Caco-2 (cell line): ENCODE measurements at regions not wholly inside any gene's neighbourhood (a gene's known extent, or its start where the extent isn't known, plus 50 kb on each side); places are given as distances from the start of the nearest gene placed in this dataset.

ENCODE experiments used
- BruUV-seq: library from RNA; stranded (reverse); fragments of 400-500 nt; replicated peaks from 2 replicates; lab custom pipeline; 2021; lab: Mats Ljungman, UMichigan
- CTCF ChIA-PET: fragments of 300-600 bp; sonication (Branson Sonifier 250); formaldehyde crosslinking; loops from one replicate; lab custom pipeline; 2022; ENCODE audit warnings: antibody characterized with exemption; lab: Charles Lee
- POLR2A ChIA-PET: fragments of 300-600 bp; sonication (Branson Sonifier 250); formaldehyde crosslinking; loops from one replicate; lab custom pipeline; 2022; ENCODE audit warnings: antibody characterized with exemption; lab: Charles Lee
- DNase-seq, 2 experiments: peaks; one replicate each; pipeline versions ENCODE4 v3.0.0 to v3.0.0-alpha.2; 2020 to 2022
- H3K27me3 ChIP-seq: replicated peaks from 2 replicates; pipeline ENCODE4 v1.6.0; 2011; ENCODE audit warnings: low read length; ENCODE audit not compliant: control insufficient read depth, insufficient read depth
- H3K36me3 ChIP-seq: 2 replicates; pipeline ENCODE4 v1.5.1; 2011; ENCODE audit warnings: low read length; ENCODE audit not compliant: control insufficient read depth, insufficient read depth
- H3K4me1 ChIP-seq: fragments of 250-450 bp; sonication (Bioruptor Pico); 2 replicates; pipeline ENCODE4 v1.5.1; 2020; ENCODE audit warnings: mild to moderate bottlenecking
- H3K4me3 ChIP-seq: 2 replicates; pipeline ENCODE4 v1.5.1; 2011; ENCODE audit warnings: low read depth, mild to moderate bottlenecking, control low read depth, low read length
- H3K9me3 ChIP-seq: fragments of 250-450 bp; sonication (Bioruptor Pico); 2 replicates; pipeline ENCODE4 v1.5.1; 2020; ENCODE audit warnings: mild to moderate bottlenecking, moderate library complexity
- H3K27ac Mint-ChIP-seq: one replicate; pipeline ENCODE4 v1.8.0; 2022; ENCODE audit warnings: mixed read lengths; ENCODE audit not compliant: unreplicated experiment
- H3K27me3 Mint-ChIP-seq: one replicate; pipeline ENCODE4 v1.8.0; 2022; ENCODE audit warnings: mixed read lengths; ENCODE audit not compliant: insufficient read depth, unreplicated experiment
- H3K36me3 Mint-ChIP-seq: one replicate; pipeline ENCODE4 v1.8.0; 2022; ENCODE audit warnings: mild to moderate bottlenecking, mixed read lengths; ENCODE audit not compliant: insufficient read depth, unreplicated experiment
- H3K4me1 Mint-ChIP-seq: one replicate; pipeline ENCODE4 v1.8.0; 2022; ENCODE audit warnings: low read depth, mixed read lengths; ENCODE audit not compliant: unreplicated experiment
- H3K4me3 Mint-ChIP-seq: one replicate; pipeline ENCODE4 v1.8.0; 2022; ENCODE audit warnings: mild to moderate bottlenecking, moderate library complexity, mixed read lengths; ENCODE audit not compliant: unreplicated experiment
- H3K9me3 Mint-ChIP-seq: one replicate; pipeline ENCODE4 v1.8.0; 2022; ENCODE audit warnings: mixed read lengths; ENCODE audit not compliant: unreplicated experiment
- intact Hi-C: fragments of 100-400 bp; cut with micrococcal nuclease; formaldehyde crosslinking; loops from one replicate; pipeline ENCODE4 v1.10.0; 2022; ENCODE audit not compliant: unreplicated experiment
- TF ChIP-seq, protein P1 (sequence below), 2 experiments: fragments of 200-600 bp in 1 of 2; IDR thresholded peaks; 1 replicate in 1 of 2; 2 replicates in 1 of 2; pipeline versions ENCODE4 v1.5.1 to v1.8.0; 2011 to 2022; ENCODE audit warnings: antibody characterized with exemption in 1 of 2, control low read depth in 1 of 2, inconsistent platforms in 1 of 2, low read depth in 1 of 2, low read length in 1 of 2, mild to moderate bottlenecking in 1 of 2, moderate library complexity in 1 of 2; ENCODE audit not compliant: insufficient read depth in 1 of 2, severe bottlenecking in 1 of 2, unreplicated experiment in 1 of 2

GRCh38 chr5:5619546-5619945 lies 197.1 kb downstream of the ICE1 start:
- intact Hi-C loops, result no loop called here
- CTCF ChIA-PET, result no interaction called here

GRCh38 chr5:5617024-5617423 lies 194.5 kb downstream of the ICE1 start:
- no peaks in the 10 kb centered on the region for H3K27me3 ChIP-seq
- H3K4me3 ChIP-seq, result no peak overlapping the region
- intact Hi-C loops, result no loop called here
- H3K36me3 ChIP-seq, result no peaks in the 10 kb centered on the region
- H3K36me3 Mint-ChIP-seq, result no peaks in the 10 kb centered on the region
- DNase-seq, result no peak
- H3K27me3 Mint-ChIP-seq, result peaks cover 3% of the 10 kb centered on the region
- H3K4me3 Mint-ChIP-seq, result no peak overlapping the region
- no peaks in the 10 kb centered on the region for H3K9me3 ChIP-seq
- H3K27ac Mint-ChIP-seq, result no peak overlapping the region
- no TSS peak for BruUV-seq
- H3K4me1 Mint-ChIP-seq, result no peaks in the 10 kb centered on the region
- no peaks in the 10 kb centered on the region for H3K4me1 ChIP-seq
- ChIA-PET POLR2A (no interaction called here), CTCF (no interaction called here)
- TF ChIP-seq, protein P1, sequence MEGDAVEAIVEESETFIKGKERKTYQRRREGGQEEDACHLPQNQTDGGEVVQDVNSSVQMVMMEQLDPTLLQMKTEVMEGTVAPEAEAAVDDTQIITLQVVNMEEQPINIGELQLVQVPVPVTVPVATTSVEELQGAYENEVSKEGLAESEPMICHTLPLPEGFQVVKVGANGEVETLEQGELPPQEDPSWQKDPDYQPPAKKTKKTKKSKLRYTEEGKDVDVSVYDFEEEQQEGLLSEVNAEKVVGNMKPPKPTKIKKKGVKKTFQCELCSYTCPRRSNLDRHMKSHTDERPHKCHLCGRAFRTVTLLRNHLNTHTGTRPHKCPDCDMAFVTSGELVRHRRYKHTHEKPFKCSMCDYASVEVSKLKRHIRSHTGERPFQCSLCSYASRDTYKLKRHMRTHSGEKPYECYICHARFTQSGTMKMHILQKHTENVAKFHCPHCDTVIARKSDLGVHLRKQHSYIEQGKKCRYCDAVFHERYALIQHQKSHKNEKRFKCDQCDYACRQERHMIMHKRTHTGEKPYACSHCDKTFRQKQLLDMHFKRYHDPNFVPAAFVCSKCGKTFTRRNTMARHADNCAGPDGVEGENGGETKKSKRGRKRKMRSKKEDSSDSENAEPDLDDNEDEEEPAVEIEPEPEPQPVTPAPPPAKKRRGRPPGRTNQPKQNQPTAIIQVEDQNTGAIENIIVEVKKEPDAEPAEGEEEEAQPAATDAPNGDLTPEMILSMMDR (IDR thresholded peaks at IDR 0.05; ENCODE audit: insufficient read depth in 1 of 2, low read depth in 1 of 2, low read length in 1 of 2, severe bottlenecking in 1 of 2, unreplicated experiment in 1 of 2), result no peak
- H3K9me3 Mint-ChIP-seq, result peaks cover under 1% of the 10 kb centered on the region

More at GRCh38 chr5:5619546-5619945, 197.1 kb downstream of the ICE1 start:
- Mint-ChIP-seq H3K4me3 (no peak overlapping the region), H3K4me1 (no peaks in the 10 kb centered on the region), H3K36me3 (no peaks in the 10 kb centered on the region), H3K9me3 (peaks cover 24% of the 10 kb centered on the region), H3K27ac (no peak overlapping the region), H3K27me3 (peaks cover 3% of the 10 kb centered on the region)
- H3K4me1 ChIP-seq, result no peaks in the 10 kb centered on the region
- H3K4me3 ChIP-seq, result no peak overlapping the region
- no TSS peak for BruUV-seq
- no peak for DNase-seq
- peaks cover 10% of the 10 kb centered on the region for H3K9me3 ChIP-seq
- no peaks in the 10 kb centered on the region for H3K27me3 ChIP-seq
- TF ChIP-seq, protein P1 (IDR thresholded peaks at IDR 0.05; ENCODE audit: insufficient read depth in 1 of 2, low read depth in 1 of 2, low read length in 1 of 2, severe bottlenecking in 1 of 2, unreplicated experiment in 1 of 2), result no peak
- POLR2A ChIA-PET, result no interaction called here
- H3K36me3 ChIP-seq, result no peaks in the 10 kb centered on the region

DNA sequence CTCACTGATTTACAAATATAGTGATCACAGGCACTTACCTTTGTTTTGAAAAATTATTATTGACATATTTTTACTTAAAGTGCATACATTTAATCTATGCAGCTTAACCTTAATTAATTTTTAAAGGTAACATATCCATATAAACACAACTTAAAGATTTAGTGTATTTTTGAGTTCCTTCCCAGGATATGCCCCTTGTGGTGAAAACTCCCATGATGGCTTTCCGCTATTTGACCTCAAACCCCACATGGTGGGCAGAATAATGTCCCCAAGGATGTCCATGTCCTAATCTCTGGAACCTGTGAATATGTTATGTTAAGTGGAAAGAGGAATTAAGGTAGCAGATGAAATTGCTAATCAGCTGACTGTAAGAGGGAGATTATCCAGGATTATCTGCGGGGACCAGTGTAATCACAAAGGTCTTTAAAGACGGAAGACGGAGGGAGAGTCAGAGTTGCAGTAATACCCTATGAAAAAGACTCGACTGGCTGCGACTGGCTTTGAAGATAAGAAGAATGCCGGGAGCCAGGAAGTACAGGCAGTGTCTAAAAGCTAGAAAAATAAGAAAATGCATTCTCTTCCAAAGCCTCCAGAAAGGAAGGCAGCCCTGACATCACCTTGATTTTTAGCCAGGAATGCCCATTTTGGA lies 193.9 kb downstream of the ICE1 start:
- H3K9me3 Mint-ChIP-seq, result no peaks in the 10 kb centered on the region
- H3K4me3 Mint-ChIP-seq, result no peak overlapping the region
- DNase-seq, result no peak
- BruUV-seq, result no TSS peak
- intact Hi-C loops, result no loop called here
- Histone ChIP-seq H3K27me3 (no peaks in the 10 kb centered on the region), H3K4me3 (no peak overlapping the region), H3K36me3 (no peaks in the 10 kb centered on the region), H3K4me1 (no peaks in the 10 kb centered on the region), H3K9me3 (no peaks in the 10 kb centered on the region)
- H3K36me3 Mint-ChIP-seq, result no peaks in the 10 kb centered on the region
- no peak overlapping the region for H3K27ac Mint-ChIP-seq
- TF ChIP-seq, protein P1 (IDR thresholded peaks at IDR 0.05; ENCODE audit: insufficient read depth in 1 of 2, low read depth in 1 of 2, low read length in 1 of 2, severe bottlenecking in 1 of 2, unreplicated experiment in 1 of 2), result no peak
- H3K27me3 Mint-ChIP-seq, result peaks cover 3% of the 10 kb centered on the region
- ChIA-PET POLR2A (no interaction called here), CTCF (no interaction called here)
- no peaks in the 10 kb centered on the region for H3K4me1 Mint-ChIP-seq
